ENCODE measurements at regions not wholly inside any gene's neighbourhood (a gene's known extent, or its start where the extent isn't known, plus 50 kb on each side); places are given as distances from the start of the nearest gene placed in this dataset.
A peak's percentile ranks its signal among the peaks of the same experiment; 100 is the strongest.

DNA sequence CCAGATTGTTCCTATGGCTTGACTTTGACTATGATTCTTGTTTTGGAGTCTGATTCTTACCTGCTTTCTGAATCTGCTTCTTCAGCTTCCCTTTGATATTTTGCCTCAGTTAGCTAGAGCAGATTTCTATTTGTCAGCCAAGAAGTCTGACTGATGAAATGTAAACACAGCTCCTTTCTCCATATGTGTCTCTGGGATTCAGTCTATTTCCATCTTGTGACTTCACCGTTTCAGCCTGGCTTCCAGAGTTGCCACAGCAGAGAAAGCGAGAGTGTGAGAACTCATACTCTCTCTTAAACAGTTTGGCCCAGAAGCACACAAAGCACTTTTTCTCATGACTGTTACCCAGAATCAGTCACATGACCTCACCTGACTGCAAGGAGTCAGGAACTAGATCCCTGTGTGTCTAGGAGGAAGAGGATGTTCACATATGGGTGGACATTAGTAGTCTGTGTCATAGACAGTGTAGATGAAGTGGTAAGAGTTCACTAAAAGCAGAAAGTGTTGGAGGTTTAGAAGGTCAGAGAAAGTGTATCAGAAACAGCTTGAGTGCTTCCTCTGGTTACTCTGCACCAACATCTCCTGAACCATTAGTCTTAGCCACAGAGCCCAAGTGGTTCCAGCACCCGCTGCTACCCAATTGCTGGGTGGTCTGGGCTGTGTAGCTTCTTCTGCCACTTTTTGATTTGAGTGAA is 103.4 kb upstream of the CDK6 start:
- H2BK120ac ChIP-seq (ENCODE audit: insufficient read depth, low read length, poor library complexity): no peak overlapping the region
- no peak overlapping the region for H3K27ac ChIP-seq (ENCODE audit: low read depth, low read length)
- no peak overlapping the region for H2AK5ac ChIP-seq (ENCODE audit: low read length)
- no peak overlapping the region for H2BK5ac ChIP-seq (ENCODE audit: low read depth, low read length, poor library complexity)
- no peak overlapping the region for H3K4me2 ChIP-seq (ENCODE audit: low read length)
- no peak overlapping the region for H3K9ac ChIP-seq (ENCODE audit: low read length)
- H4K8ac ChIP-seq (ENCODE audit: low read depth, low read length): no peak overlapping the region
- no peaks in the 10 kb centered on the region for H3K36me3 ChIP-seq (ENCODE audit: control insufficient read depth in 1 of 2, insufficient read depth in 2 of 2, low read length in 2 of 2)
- no peak overlapping the region for H2AFZ ChIP-seq (ENCODE audit: insufficient read depth, low read length, poor library complexity)
- no peak overlapping the region for H4K91ac ChIP-seq (ENCODE audit: low read depth, low read length)
- H3K79me2 ChIP-seq (ENCODE audit: control insufficient read depth, insufficient read depth, low read length, poor library complexity): no peaks in the 10 kb centered on the region
- H2BK12ac ChIP-seq (ENCODE audit: low read length): no peak overlapping the region
- WGBS (ENCODE audit: extremely low coverage, insufficient coverage, insufficient read length): no CpG with 5 or more reads among the region's 3 CpGs
- H3K27me3 ChIP-seq (ENCODE audit: insufficient read depth, low read length): no peaks in the 10 kb centered on the region
- no peak overlapping the region for H3K4ac ChIP-seq (ENCODE audit: low read depth, low read length)
- DNase-seq: no peak
- no peaks in the 10 kb centered on the region for H3K9me3 ChIP-seq (ENCODE audit: insufficient read depth, low read depth, low read length)
- no peak overlapping the region for H3K14ac ChIP-seq (ENCODE audit: low read length)
- H3K23ac ChIP-seq (ENCODE audit: low read length): no peak overlapping the region
- no peak overlapping the region for H3K18ac ChIP-seq (ENCODE audit: low read length)
- no peak overlapping the region for H3K4me3 ChIP-seq (ENCODE audit: low read depth, low read length)
- no peaks in the 10 kb centered on the region for H3K79me1 ChIP-seq (ENCODE audit: low read length)
- no peaks in the 10 kb centered on the region for H3K4me1 ChIP-seq (ENCODE audit: control insufficient read depth in 1 of 2, insufficient read depth in 2 of 2, low read length in 2 of 2)
- H4K12ac ChIP-seq (ENCODE audit: low read depth, low read length): no peak overlapping the region

DNA sequence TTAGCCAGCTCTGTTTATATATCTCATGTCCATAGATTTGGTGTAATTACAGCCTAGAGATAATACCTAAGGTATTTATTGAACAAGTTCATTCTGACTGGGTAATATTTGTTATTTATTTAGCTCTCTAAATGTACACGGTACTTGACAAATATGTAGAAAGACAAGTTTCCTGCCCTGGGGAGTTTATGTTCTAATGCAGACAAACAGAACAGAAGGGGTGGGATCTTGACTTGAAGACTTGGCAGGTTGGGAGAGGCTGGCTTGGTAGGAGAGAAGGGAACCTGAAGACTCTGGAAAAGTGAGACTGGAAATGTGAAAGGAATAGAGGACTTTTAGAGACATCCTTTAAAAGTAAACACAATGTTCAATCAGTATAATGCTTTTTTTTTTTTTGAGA is 97.7 kb upstream of the CDK6 start:
- H3K36me3 ChIP-seq (ENCODE audit: control insufficient read depth in 1 of 2, insufficient read depth in 2 of 2, low read length in 2 of 2): no peaks in the 10 kb centered on the region
- H2BK12ac ChIP-seq (ENCODE audit: low read length): no peak overlapping the region
- H2AK5ac ChIP-seq (ENCODE audit: low read length): no peak overlapping the region
- H3K9me3 ChIP-seq (ENCODE audit: insufficient read depth, low read depth, low read length): no peaks in the 10 kb centered on the region
- no peak overlapping the region for H4K12ac ChIP-seq (ENCODE audit: low read depth, low read length)
- H3K4me1 ChIP-seq (ENCODE audit: control insufficient read depth in 1 of 2, insufficient read depth in 2 of 2, low read length in 2 of 2): peaks cover 0 to 2% of the 10 kb centered on the region in 2 experiments
- DNase-seq: peak; percentile 50 to 90
- no peaks in the 10 kb centered on the region for H3K79me2 ChIP-seq (ENCODE audit: control insufficient read depth, insufficient read depth, low read length, poor library complexity)
- no peak overlapping the region for H2BK120ac ChIP-seq (ENCODE audit: insufficient read depth, low read length, poor library complexity)
- H2BK5ac ChIP-seq (ENCODE audit: low read depth, low read length, poor library complexity): no peak overlapping the region
- H3K27me3 ChIP-seq (ENCODE audit: insufficient read depth, low read length): no peaks in the 10 kb centered on the region
- H3K79me1 ChIP-seq (ENCODE audit: low read length): no peaks in the 10 kb centered on the region
- H3K27ac ChIP-seq (ENCODE audit: low read depth, low read length): no peak overlapping the region
- H3K4ac ChIP-seq (ENCODE audit: low read depth, low read length): no peak overlapping the region
- H3K4me2 ChIP-seq (ENCODE audit: low read length): no peak overlapping the region
- no peak overlapping the region for H2AFZ ChIP-seq (ENCODE audit: insufficient read depth, low read length, poor library complexity)
- no peak overlapping the region for H3K4me3 ChIP-seq (ENCODE audit: low read depth, low read length)
- no peak overlapping the region for H3K9ac ChIP-seq (ENCODE audit: low read length)
- H4K91ac ChIP-seq (ENCODE audit: low read depth, low read length): no peak overlapping the region
- no CpG with 5 or more reads among the region's 1 CpG for WGBS (ENCODE audit: extremely low coverage, insufficient coverage, insufficient read length)
- no peak overlapping the region for H3K14ac ChIP-seq (ENCODE audit: low read length)
- no peak overlapping the region for H4K8ac ChIP-seq (ENCODE audit: low read depth, low read length)
- H3K23ac ChIP-seq (ENCODE audit: low read length): no peak overlapping the region
- H3K18ac ChIP-seq (ENCODE audit: low read length): no peak overlapping the region

DNA sequence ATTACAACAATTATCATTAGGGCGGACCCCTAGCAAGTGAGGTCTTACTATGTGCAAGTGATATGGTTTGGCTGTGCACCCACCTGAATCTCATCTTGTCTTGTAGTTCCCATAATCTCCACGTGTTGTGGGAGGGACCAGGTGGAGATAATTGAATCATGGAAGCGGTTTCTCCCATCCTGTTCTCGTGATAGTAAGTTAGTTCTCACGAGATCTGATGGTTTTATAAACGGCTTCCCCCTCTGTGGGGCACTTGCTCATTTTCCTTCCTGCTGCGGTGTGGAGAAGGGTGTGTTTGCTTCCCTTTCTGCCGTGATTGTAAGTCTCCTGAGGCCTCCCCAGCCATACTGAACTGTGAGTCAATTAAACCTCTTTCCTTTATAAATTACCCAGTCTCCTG is 96.1 kb upstream of the CDK6 start:
- no CpG with 5 or more reads among the region's 8 CpGs for WGBS (ENCODE audit: extremely low coverage, insufficient coverage, insufficient read length)
- Histone ChIP-seq H4K91ac (ENCODE audit: low read depth, low read length) (no peak overlapping the region), H3K36me3 (ENCODE audit: control insufficient read depth in 1 of 2, insufficient read depth in 2 of 2, low read length in 2 of 2) (no peaks in the 10 kb centered on the region), H2BK120ac (ENCODE audit: insufficient read depth, low read length, poor library complexity) (no peak overlapping the region), H2BK5ac (ENCODE audit: low read depth, low read length, poor library complexity) (no peak overlapping the region), H3K79me2 (ENCODE audit: control insufficient read depth, insufficient read depth, low read length, poor library complexity) (no peaks in the 10 kb centered on the region), H3K4me3 (ENCODE audit: low read depth, low read length) (no peak overlapping the region), H4K12ac (ENCODE audit: low read depth, low read length) (no peak overlapping the region), H3K4ac (ENCODE audit: low read depth, low read length) (no peak overlapping the region), H3K14ac (ENCODE audit: low read length) (no peak overlapping the region), H3K4me2 (ENCODE audit: low read length) (no peak overlapping the region), H2AK5ac (ENCODE audit: low read length) (no peak overlapping the region), H3K27ac (ENCODE audit: low read depth, low read length) (no peak overlapping the region), H3K23ac (ENCODE audit: low read length) (no peak overlapping the region), H3K9ac (ENCODE audit: low read length) (no peak overlapping the region), H3K9me3 (ENCODE audit: insufficient read depth, low read depth, low read length) (no peaks in the 10 kb centered on the region), H3K27me3 (ENCODE audit: insufficient read depth, low read length) (no peaks in the 10 kb centered on the region), H3K18ac (ENCODE audit: low read length) (no peak overlapping the region), H3K4me1 (ENCODE audit: control insufficient read depth in 1 of 2, insufficient read depth in 2 of 2, low read length in 2 of 2) (peaks cover 0 to 2% of the 10 kb centered on the region in 2 experiments), H3K79me1 (ENCODE audit: low read length) (no peaks in the 10 kb centered on the region), H2BK12ac (ENCODE audit: low read length) (no peak overlapping the region), H4K8ac (ENCODE audit: low read depth, low read length) (no peak overlapping the region), H2AFZ (ENCODE audit: insufficient read depth, low read length, poor library complexity) (no peak overlapping the region)
- no peak for DNase-seq

DNA sequence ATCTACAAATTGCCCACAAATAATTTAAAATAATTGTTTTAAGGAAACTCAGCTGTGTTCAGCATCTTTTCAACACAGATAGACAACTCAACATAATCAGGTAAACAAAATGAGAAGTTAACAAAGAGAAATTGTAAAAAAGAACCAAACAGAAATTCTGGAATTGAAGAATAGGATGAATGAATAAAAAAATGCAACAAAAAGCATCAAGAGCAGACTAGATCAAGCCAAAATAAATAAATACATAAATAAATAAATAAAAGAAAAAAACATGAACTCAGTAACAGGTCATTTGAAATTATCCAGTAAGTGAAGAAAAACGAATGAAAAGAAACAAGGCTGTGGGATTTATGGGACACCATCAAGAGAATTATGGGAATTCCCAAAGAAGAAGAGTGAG is 94.0 kb upstream of the CDK6 start:
- Histone ChIP-seq H3K36me3 (ENCODE audit: control insufficient read depth in 1 of 2, insufficient read depth in 2 of 2, low read length in 2 of 2) (no peaks in the 10 kb centered on the region), H3K18ac (ENCODE audit: low read length) (no peak overlapping the region), H2AFZ (ENCODE audit: insufficient read depth, low read length, poor library complexity) (no peak overlapping the region), H3K27me3 (ENCODE audit: insufficient read depth, low read length) (no peaks in the 10 kb centered on the region), H2BK5ac (ENCODE audit: low read depth, low read length, poor library complexity) (no peak overlapping the region), H3K79me1 (ENCODE audit: low read length) (no peaks in the 10 kb centered on the region), H3K27ac (ENCODE audit: low read depth, low read length) (no peak overlapping the region), H2AK5ac (ENCODE audit: low read length) (no peak overlapping the region), H3K4me3 (ENCODE audit: low read depth, low read length) (no peak overlapping the region), H2BK12ac (ENCODE audit: low read length) (no peak overlapping the region), H3K14ac (ENCODE audit: low read length) (no peak overlapping the region), H4K12ac (ENCODE audit: low read depth, low read length) (no peak overlapping the region), H4K91ac (ENCODE audit: low read depth, low read length) (no peak overlapping the region), H3K4ac (ENCODE audit: low read depth, low read length) (no peak overlapping the region), H2BK120ac (ENCODE audit: insufficient read depth, low read length, poor library complexity) (no peak overlapping the region), H3K9ac (ENCODE audit: low read length) (no peak overlapping the region), H4K8ac (ENCODE audit: low read depth, low read length) (no peak overlapping the region), H3K23ac (ENCODE audit: low read length) (no peak overlapping the region), H3K4me2 (ENCODE audit: low read length) (no peak overlapping the region), H3K4me1 (ENCODE audit: control insufficient read depth in 1 of 2, insufficient read depth in 2 of 2, low read length in 2 of 2) (peaks cover 5 to 8% of the 10 kb centered on the region in 2 experiments), H3K79me2 (ENCODE audit: control insufficient read depth, insufficient read depth, low read length, poor library complexity) (no peaks in the 10 kb centered on the region), H3K9me3 (ENCODE audit: insufficient read depth, low read depth, low read length) (peaks cover 1% of the 10 kb centered on the region)
- WGBS (ENCODE audit: extremely low coverage, insufficient coverage, insufficient read length): no CpG with 5 or more reads among the region's 1 CpG
- no peak for DNase-seq

Measured in trophoblast cell (in vitro differentiated cells and primary cell).